ENCODE measurements at regions not wholly inside any gene's neighbourhood (a gene's known extent, or its start where the extent isn't known, plus 50 kb on each side); places are given as distances from the start of the nearest gene placed in this dataset.

DNA sequence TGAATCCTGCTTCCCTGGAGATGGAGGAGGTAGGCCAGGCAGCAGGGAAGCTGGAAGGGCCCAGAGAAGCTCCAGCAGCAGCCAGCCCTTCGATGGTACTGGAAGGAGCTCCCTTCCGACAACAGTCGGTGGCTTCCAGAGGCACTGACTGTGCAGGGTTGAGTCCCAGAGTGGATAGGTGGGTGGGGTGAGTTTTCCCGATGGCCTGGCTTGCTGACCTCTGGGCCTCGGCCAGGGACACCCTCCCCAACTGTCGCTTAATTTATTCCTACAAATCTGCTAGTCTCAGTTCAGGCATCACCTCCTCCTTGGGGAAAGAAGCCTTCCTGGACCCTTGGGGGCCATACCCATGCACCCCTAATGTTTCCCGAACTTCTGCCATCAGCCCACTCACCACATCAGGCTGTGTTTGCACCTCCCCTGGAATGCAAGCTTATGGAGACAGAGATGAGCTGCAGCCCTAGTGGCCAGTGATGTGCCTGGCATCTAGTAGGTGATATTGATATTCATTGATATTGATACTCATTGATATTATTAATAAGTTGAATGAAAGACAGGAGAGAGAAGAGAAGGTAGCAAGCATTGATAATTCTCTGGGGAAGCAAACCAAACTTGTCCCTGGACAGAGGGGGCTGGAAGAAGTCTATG lies 104.6 kb upstream of the BOD1 start:
- DNase-seq = no peak

DNA sequence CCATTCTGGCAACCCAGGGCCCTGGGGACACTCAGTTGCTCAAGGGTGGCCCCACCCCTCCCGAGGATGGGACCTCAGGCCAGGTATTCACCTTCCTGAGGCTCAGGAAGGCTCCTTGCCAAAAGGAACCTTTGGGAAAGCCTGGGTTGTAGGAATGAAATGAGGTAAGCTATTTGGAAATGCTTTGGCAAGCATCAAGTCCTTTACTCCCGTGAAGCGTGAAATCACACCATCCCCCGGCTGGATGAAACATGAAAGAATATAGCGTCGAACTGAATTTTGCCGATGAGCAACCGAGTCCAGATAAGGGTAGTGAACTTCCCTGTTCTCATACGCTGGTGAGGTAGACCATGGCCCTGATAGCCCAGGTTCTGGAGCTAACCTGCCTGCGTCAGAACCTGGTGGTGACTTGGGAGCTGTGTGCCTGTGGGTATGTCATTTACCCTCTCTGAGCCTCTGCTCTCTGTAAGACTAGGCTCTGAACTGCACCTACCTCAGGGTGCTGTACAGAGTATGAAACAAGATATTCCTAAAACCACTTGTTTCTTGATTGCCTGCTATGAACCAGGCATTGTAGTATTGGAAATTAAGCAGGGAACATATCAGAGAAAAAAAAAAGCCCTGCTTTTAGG lies 105.3 kb upstream of the BOD1 start:
- DNase-seq = no peak

DNA sequence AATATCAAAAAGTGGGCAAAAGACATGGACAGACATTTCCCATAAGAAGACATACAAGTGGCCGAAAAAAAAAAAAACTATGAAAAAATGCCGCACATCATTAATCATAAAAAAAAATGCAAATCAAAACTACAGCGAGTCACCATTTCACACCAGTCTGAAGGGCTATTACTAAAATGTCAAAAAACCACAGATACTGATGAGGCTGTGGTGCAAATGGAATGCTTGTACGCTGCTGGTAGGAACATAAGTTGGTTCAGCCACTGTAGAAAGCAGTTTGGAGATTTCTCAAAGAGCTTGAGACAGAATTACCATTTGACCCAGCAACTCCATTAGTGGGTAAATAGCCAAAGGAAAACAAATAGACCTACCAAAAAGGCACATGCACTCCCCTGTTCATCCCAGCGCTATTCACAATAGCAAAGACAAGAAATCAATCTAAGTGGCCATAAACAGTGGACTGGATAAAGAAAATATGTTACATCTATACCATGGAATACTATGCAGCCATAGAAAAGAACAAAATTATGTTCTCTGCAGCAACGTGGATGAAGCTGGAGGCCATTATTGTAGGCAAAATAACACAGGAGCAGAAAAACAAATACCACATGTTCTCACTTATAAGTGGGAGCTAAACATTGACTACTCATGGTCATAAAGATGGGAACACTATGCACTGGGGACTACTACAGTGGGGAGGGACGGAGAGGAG lies 110.6 kb upstream of the BOD1 start:
- DNase-seq = no peak

DNA sequence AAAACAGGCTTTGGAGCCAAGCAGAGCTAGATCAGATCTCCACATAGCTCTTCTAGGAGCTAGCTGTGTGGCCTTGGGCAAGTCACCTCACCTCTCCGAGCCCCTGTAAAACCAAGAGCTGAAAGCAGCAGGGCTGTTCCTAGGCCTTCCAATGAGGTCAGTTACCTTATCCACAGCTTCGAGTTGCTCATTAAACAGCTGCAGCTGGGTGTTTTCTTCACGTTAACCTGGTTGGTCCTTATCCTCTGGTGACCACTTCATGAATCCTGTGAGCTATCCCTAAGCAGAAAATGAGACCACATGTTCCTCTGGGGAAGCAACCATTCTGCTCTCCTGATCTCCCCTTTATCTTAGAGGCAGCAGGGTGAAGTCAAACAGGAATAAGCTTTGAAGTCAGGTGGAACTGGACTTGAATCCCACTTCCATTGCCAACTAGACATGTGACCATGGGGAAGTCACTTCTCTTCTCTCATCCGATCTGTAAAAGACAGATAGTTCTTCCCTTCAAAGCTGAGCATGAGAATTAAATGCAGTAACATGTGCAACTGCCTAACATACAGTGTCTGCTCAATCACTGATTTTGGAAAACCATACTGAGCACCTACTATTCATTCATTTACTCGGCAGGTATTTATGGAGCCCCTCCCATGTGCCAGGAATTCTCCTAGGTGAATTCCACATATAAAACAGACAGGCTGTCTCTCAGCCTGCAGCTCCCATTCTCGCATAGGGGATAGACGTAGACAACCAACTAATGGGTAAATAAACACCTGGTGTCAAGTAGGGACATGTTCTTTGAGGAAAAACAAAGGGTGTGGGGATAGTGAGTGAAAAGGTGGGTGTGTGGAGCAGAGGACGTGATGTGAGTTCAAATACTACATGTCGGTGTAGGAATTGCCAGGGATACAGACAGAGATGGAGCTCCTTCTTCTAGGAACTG lies 111.7 kb upstream of the BOD1 start:
- no peak for DNase-seq

DNA sequence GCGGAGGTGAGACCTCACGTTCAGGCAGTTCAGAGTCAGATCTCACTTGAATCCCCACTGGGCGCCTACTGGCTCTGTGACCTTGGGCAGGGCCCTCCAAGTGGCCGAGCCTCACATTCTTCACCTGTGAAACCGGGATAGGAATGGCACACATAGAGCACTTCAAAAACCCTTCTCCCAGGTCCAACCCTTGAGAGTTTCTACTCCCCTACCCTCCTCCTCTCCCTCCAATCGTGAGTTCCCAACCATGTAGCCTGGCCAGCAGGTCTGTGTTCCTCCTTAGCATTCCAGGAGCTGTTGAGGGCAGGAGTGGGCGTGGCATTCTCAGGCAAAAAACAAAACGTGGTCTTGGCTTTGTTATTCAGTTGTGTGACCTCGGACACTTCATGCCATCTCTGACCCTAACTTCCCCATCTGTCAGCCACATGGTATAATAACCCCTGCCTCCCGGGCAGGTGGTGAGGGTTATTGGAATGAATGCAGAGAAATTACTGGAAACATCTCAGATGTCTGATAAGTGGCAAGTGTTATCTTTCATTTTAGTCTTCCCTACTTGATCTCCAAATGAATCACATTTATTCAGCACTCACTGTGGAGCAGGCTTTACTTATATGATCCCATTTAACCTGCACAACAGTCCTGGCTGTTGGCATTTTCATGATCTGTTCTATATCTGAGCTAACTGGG lies 112.8 kb upstream of the BOD1 start:
- no peak for DNase-seq

DNA sequence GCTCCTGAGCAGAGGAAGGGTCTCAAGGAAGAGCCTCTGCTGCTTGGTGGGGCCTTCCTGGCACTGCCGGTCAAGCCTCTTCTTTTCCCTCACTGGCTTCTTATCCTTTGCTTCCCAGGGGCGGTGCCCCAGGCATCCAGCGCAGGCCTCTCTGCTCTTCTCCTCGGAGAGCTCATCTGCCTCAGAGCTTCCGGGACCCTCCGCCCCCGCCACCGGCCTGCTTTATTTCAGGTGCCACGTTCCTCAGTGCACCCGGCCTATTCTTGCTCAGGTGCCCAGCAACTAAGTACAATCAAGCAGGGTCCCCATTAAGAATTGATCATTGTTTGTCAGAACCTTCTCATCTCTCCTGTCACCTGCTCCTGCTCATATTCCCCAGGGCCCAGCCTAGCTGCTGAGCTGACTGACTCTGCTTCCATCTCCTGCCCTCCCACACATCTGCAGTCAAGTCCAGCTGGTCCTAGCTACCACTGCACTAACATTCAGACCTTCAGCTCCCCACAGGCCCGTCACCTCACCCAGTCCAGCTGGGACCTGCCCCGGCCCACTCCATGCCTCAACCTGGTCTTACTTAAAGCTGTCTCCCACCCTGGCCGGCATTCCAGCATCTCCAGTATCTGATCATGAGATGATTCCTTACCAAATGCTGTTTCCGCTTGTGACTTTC lies 114.3 kb upstream of the BOD1 start:
- DNase-seq = no peak

DNA sequence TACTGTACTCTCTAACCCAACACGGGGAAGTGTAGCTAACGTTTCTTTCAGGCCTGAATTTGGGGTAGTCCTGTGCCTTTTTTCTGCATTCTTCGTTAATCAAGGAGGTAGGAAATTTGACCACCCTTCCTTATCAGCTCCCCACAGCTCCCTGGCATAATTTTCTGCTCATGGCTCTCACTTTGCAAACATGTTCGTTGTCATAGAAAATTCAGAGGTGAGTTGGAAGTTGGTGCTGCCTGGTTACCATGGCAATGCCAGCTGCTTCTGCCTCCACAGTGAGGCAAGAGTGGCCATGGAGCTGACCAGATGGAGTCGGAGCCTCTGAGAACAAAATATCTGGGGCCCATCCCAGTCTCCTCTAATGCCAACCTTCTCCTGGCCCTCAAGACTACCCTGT lies 116.6 kb upstream of the BOD1 start:
- DNase-seq = no peak

DNA sequence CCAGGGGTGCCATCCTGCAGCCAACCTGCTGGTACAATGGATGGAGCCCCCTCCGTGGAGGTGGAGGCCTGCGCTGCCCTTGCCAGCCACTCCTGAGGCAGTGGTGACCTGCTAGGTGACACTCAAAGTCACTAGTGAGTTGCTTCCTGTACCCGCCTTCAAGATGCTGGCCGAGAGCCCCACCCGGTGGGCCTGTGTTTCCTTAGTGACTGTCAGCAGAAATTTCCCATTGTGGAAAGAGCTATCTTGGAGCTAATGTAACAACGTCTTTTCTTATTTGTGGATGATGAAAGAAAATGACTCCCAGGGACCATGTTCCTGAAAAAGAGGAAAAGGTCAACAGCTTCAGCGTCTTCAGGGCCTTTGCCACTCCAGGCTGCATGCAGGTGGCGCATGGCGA lies 117.0 kb upstream of the BOD1 start:
- no peak for DNase-seq

DNA sequence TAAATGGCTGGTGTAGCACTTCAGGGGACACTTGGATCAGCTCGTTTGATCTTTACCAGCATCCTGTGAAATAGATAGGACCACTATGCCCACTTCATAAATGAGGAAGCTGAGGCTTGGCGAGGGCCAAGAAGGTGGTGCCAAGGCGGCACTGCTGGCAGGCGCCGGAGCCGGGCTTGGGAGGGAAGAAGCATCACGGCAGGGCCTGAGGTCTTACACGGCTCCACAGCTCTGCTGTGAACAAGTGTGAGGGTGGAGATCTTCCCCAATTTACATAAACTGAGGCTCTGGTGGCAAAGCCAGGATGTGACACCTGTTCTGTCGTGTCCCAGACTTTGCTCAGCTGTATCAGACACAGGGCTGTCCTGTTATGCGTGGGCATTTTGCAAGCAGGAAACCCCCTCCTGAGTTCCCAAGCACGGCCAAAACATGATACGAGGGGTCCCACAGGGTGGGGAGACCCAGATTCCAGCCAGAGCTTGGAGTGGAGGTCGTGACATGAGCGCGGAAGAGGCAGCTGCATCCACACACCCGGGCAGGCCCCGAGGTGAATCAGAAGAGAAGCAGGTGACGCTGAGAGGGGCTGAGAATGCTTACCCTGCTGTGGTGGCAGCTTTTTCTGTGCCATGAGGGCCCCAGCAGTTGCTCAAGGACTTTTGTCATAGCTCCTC lies 117.5 kb upstream of the BOD1 start:
- DNase-seq = no peak

DNA sequence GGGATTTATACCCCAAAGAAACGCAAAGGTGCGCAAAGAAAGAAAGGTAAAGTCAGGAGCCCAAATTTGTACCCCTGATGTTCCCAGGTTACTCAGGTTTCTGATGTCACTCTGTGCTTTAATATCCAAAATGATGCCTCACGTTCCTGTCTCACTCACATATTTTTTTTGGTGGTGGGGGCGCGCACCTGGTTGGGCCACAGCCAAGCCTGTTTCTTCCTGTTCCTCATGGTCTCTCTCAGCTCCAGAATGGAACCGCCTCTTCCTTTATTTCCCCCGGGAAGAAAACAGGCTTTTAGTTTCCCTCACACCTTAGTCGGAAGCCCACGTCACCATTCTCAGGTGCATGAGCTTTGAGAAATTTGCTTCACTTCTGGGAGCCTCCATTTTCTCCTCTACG lies 118.3 kb upstream of the BOD1 start:
- no peak for DNase-seq

DNA sequence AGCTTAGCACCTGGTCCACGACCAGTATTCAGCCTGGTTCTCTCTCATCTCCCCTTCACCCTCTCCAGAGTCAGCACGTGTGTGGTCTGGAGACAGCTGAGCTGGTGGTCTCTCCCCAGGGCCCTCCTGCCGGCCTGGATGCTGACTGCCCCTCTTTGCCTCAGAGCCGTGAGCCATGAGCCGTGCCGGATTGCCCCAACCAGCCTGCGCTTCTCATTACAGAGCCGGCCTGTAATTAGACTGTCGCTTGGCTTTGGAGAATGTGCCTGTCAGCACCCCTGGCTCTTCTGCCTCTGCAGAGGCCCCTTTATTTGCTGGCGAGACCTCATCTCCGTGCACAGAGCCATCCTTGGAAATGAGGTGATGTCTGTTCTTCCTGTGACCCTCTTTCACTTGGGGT lies 118.7 kb upstream of the BOD1 start:
- no peak for DNase-seq

DNA sequence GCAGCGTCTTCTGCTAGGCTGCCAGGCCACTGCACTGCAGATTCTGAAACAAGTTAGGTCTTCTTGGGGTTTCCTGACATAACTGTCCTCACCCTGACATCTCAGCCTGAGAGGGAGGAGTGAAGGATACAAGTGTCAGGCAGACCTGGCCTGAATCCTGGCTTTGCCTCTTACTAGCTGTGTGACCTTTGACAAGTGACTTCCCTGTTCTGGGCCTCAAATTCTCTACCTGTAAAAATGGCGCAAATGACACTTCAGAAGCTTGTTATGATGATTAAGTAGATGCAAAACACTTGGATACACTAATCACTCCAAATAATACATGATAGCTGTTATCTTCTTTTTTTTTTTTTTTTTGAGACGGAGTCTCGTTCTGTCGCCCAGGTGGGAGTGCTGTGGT lies 119.2 kb upstream of the BOD1 start:
- DNase-seq = no peak

DNA sequence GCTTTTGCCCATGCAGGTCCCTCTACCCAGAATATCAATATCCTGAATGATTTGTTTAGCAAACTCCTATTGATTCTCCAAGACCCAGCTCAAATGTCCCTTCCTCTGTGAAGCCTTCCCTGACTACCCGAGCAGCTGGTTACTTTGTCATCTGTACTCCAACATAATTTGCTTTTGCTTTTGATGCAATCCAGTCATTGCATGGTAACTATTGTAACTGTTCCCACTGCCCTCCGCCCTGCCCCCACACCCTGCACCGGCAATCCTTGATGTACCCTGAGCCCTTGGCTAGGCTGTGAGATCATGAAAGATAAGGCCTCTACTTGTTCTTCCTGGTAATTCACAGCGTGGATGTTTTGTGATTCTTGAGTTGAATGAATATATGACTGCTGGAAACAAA lies 119.9 kb upstream of the BOD1 start:
- DNase-seq = no peak

DNA sequence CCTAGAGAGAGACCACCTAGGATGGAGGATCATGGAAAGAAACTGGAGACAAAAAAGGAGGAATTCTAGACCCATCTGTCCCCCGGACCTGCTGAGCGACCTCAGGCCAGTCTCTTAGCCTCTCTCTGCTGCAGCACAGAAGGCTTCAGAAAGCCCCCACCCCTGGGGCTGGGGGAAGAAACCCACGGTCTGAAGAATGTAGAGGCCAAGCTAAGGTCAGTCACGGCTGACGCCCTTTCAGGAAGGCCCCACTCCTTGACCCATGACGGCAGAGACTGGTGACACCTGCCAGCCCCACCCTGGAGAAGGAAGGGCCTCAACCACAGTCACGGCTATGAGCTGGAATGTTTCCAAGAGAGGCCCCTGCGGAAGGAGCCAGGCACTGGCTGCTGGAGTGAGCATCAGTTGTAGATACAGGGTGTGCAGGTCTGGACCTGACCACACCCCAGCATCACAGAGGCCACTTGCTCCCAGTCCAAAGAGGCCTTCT lies 120.5 kb upstream of the BOD1 start:
- no peak for DNase-seq

DNA sequence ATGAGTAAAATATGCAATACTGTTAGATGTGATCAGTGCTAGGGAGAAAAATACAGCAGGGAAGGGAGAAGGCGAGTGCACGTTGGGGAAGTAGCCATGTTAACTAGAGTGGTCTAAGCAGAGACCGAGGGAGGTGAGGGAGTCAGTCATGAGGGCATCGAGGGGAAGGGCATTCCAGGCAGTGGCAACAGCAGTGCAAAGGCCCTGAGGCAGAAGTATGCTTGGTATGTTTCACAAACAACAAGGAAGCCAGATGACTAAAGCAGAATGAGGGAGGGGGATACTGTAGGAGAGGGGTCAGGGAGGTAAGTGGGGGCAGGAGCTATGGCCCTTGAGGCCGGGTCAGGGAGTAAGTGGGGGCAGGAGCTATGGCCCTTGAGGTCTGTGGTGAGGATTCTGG lies 123.3 kb upstream of the BOD1 start:
- no peak for DNase-seq

DNA sequence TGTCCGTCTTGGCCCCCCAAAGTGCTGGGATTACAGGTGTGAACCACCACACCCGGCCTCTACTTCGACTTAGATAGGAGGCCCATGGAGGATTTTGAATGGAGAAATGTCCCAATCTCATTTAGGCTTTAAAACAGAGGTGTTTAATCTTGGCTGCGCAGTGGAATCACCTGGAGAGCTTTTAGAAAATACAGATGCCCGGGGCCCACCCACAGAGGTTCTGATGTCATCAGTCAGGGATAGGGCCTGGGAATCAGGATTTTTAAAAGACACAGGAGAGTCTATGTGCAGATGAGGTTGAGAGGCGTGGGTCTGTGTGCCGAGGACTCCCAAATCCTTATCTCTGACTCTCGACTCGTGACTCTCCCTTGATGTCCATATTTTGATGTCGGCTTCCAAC lies 124.0 kb upstream of the BOD1 start:
- DNase-seq = no peak

DNA sequence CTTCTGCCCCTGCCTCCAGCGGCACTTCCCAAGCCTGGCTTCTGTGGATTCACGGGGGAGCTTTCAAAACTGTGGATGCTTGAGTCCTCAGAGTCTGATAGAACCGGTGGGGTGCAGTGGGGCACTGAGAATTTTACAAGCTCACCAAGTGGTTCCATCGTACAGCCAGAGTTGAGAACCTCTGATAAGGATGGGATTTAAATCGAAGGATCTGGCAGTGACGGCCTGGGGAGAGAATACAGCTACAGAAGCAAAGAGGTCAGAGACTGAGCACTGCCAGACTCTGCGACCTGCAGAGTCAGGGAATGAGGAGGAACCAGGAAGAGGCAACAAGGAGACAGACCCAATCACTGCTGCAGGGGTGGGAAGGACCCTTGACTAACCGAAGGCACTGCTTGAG lies 124.6 kb upstream of the BOD1 start:
- DNase-seq = no peak

DNA sequence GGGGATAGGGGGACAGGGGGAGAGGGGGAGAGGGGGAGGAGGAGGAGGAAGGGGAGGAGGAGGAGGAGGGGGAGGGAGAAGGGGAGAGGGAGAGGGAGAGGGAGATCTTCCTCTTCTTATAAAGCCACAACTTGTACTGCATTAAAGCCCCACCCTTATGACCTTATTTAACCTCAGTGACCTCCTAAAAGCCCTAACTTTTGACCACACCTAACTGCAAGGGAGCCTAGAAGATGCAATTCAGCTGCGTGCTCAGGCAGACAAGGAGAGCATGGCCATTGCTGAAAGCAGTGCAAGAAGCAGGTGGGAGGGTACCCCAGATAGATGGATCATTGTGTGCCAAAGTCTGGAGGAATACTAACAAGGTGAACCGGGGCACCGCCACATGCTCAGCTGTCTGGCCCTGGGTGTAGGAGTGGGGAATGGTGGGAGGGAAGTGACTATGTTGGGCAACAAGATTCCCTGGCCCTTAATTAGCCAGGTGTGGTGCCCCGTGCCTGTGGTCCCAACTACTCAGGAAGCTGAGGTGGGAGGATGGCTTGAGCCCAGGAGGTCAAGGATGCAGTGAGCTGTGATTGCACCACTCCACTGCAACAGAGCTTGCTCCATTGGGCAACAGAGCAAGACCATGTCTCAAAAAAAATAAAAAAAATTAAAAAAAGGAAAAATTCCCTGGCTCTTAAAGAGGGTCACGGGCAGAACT lies 125.4 kb upstream of the BOD1 start:
- no peak for DNase-seq

DNA sequence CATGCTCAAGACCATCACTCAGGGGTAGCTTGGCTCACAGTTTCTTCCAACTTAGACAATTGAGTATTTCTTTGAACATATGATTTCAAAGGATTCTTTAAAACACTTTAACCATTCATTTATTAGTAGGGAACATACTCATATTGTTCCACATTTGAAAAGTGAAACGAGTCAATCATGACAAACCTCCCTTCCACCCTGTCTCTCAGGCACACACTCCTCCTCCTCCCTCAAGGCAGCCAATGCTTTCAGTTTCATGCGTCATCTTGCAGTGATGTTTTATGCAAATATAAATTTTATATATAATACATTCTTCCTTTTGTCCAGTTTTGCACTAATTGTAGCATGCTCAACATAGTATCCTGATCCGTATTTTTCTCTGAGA lies 126.0 kb upstream of the BOD1 start:
- no peak for DNase-seq

DNA sequence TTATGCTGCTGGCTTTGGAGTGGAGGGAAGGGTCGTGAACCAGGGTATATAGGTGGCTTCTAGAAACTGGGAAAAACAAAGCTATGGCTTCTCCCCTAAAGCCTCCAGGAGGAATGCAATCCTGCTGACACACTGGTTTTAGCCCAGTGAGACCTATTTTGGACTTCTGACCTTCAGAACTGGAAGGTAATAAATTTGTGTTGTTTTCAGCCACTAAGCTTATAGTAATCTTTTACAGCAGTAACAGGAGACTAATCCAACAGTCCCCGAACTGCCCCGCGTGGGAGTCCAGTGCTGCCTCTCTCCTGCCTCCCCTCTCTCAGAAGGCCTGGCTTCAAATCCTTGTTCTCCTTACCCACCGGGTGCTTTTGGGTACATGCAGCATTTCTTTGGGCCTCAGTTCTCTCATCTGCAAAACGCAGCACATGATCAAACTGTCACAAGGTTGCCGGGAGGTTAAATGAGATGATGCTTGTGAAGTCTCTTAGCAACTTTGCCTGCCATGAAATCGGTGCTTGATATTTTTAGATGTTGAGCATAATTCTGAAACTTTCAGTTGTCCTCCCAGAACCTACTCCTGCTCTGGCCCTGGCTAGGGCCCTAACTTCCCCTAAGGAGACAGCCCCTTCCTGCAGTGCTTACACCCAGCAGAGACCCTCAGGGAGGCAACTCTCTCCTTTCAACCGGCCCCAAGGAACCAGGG lies 127.3 kb upstream of the BOD1 start:
- no peak for DNase-seq

Measured in femur (tissue), 1 donor.